GM18909 (cell line): ENCODE measurements at regions not wholly inside any gene's neighbourhood (a gene's known extent, or its start where the extent isn't known, plus 50 kb on each side); places are given as distances from the start of the nearest gene placed in this dataset.

ENCODE experiments used
- ATAC-seq: cut with Tn5 transposase; IDR thresholded peaks from one replicate; pipeline ENCODE4 v1.9.1; 2021; ENCODE audit warnings: mild to moderate bottlenecking; ENCODE audit not compliant: unreplicated experiment, poor library complexity

GRCh38 chr5:155380480-155380879 lies 366.9 kb downstream of the KIF4B start:
- ATAC-seq = no peak

GRCh38 chr5:155381654-155382053 lies 368.1 kb downstream of the KIF4B start:
- ATAC-seq = no peak

- ATAC-seq = no peak
Measured at GRCh38 chr5:155389498-155389897, 375.9 kb downstream of the KIF4B start.

- no peak for ATAC-seq
Measured at GRCh38 chr5:155394727-155395126, 381.2 kb downstream of the KIF4B start.

GRCh38 chr5:155402927-155403640 lies 389.5 kb downstream of the KIF4B start:
- ATAC-seq = no peak

GRCh38 chr5:155406815-155407214 lies 393.3 kb downstream of the KIF4B start:
- no peak for ATAC-seq

- ATAC-seq = no peak
Measured at GRCh38 chr5:155408465-155408864, 394.9 kb downstream of the KIF4B start.

- ATAC-seq = no peak
Measured at GRCh38 chr5:155416765-155417164, 403.2 kb downstream of the KIF4B start.

- ATAC-seq = no peak
Measured at GRCh38 chr5:155418960-155419579, 405.5 kb downstream of the KIF4B start.

- no peak for ATAC-seq
Measured at GRCh38 chr5:155430192-155430591, 416.6 kb downstream of the KIF4B start.

GRCh38 chr5:155434267-155434666 lies 420.7 kb downstream of the KIF4B start:
- ATAC-seq = no peak

GRCh38 chr5:155434681-155435080 lies 421.1 kb downstream of the KIF4B start:
- ATAC-seq = no peak

- no peak for ATAC-seq
Measured at GRCh38 chr5:155441849-155442248, 428.3 kb downstream of the KIF4B start.

GRCh38 chr5:155451106-155451505 lies 437.6 kb downstream of the KIF4B start:
- no peak for ATAC-seq

- ATAC-seq = no peak
Measured at GRCh38 chr5:155455791-155456514, 442.4 kb downstream of the KIF4B start.

- ATAC-seq = no peak
Measured at GRCh38 chr5:155459889-155460500, 446.4 kb downstream of the KIF4B start.

GRCh38 chr5:155460501-155460931 lies 447.0 kb downstream of the KIF4B start:
- no peak for ATAC-seq

- no peak for ATAC-seq
Measured at GRCh38 chr5:155461304-155461703, 447.7 kb downstream of the KIF4B start.

GRCh38 chr5:155466851-155467250 lies 453.3 kb downstream of the KIF4B start:
- no peak for ATAC-seq

GRCh38 chr5:155471027-155471426 lies 457.5 kb downstream of the KIF4B start:
- no peak for ATAC-seq

GRCh38 chr5:155472780-155473179 lies 459.2 kb downstream of the KIF4B start:
- ATAC-seq = no peak
